Breast epithelium (tissue), 4 donors: ENCODE measurements at regions not wholly inside any gene's neighbourhood (a gene's known extent, or its start where the extent isn't known, plus 50 kb on each side); places are given as distances from the start of the nearest gene placed in this dataset.

Experiments
- DNase-seq, 2 donors: peaks; one replicate each; pipeline ENCODE4 v3.0.0-alpha.2; 2019; ENCODE audit warnings: low spot score in 2 of 2
- H3K27ac ChIP-seq, 2 donors: fragments of 200-600 bp; sonication (generic) in 1 of 2; one replicate each; pipeline ENCODE4 v1.5.1; 2016 to 2019; ENCODE audit warnings: mild to moderate bottlenecking in 1 of 2
- H3K27me3 ChIP-seq, 2 donors: fragments of 200-600 bp; sonication (generic) in 1 of 2; one replicate each; pipeline versions ENCODE4 v1.5.1 to v1.6.0; 2017 to 2019; ENCODE audit warnings: control low read depth in 1 of 2, mild to moderate bottlenecking in 1 of 2
- H3K36me3 ChIP-seq: fragments of 200-600 bp; one replicate; pipeline ENCODE4 v1.5.1; 2019
- H3K4me1 ChIP-seq, 2 donors: fragments of 200-600 bp; sonication (generic); one replicate each; pipeline ENCODE4 v1.5.1; 2016 to 2019; ENCODE audit warnings: control low read depth in 1 of 2
- H3K4me3 ChIP-seq, 3 donors: fragments of 200-600 bp; sonication (generic); 1 replicate in 2 of 3; 2 replicates in 1 of 3; pipeline ENCODE4 v1.5.1; 2016 to 2019; ENCODE audit warnings: mild to moderate bottlenecking in 3 of 3, moderate library complexity in 2 of 3
- H3K9me3 ChIP-seq, 2 donors: fragments of 200-600 bp; sonication (generic) in 1 of 2; one replicate each; pipeline ENCODE4 v1.5.1; 2016 to 2019; ENCODE audit warnings: control low read depth in 1 of 2
- CTCF ChIP-seq, 3 donors: fragments of 450-650 bp; IDR thresholded peaks; one replicate each; pipeline ENCODE4 v1.5.1; 2016 to 2017; ENCODE audit warnings: antibody characterized with exemption in 3 of 3, mild to moderate bottlenecking in 3 of 3, moderate library complexity in 3 of 3
- POLR2A ChIP-seq: fragments of 450-650 bp; IDR thresholded peaks from one replicate; pipeline ENCODE4 v1.6.1; 2016; ENCODE audit warnings: antibody characterized with exemption, mild to moderate bottlenecking, moderate library complexity
- POLR2AphosphoS5 ChIP-seq, 3 donors: sonication (generic); formaldehyde crosslinking; IDR thresholded peaks; one replicate each; pipeline ENCODE4 v1.6.1; 2017; ENCODE audit warnings: antibody characterized with exemption in 3 of 3
- intact Hi-C: fragments of 100-400 bp; cut with DNase I; formaldehyde crosslinking; loops from one replicate; pipeline ENCODE4 v1.15.1; 2023; ENCODE audit warnings: low total_unique reads

- H3K4me1 ChIP-seq, result no peaks in the 10 kb centered on the region
- TF ChIP-seq POLR2A, result no peak
- TF ChIP-seq POLR2AphosphoS5 (IDR thresholded peaks at IDR 0.05), result no peak
- no peak for TF ChIP-seq CTCF (IDR thresholded peaks at IDR 0.05)
- no peak overlapping the region for H3K4me3 ChIP-seq
- H3K27me3 ChIP-seq, result no peaks in the 10 kb centered on the region
- no peak overlapping the region for H3K27ac ChIP-seq
- no peaks in the 10 kb centered on the region for H3K36me3 ChIP-seq
- intact Hi-C loops, result no loop called here
- no peak for DNase-seq
- H3K9me3 ChIP-seq, result no peaks in the 10 kb centered on the region
These were observed 72.7 kb upstream of the PALS2 start for GRCh38 chr7:24500599-24500998.

DNA sequence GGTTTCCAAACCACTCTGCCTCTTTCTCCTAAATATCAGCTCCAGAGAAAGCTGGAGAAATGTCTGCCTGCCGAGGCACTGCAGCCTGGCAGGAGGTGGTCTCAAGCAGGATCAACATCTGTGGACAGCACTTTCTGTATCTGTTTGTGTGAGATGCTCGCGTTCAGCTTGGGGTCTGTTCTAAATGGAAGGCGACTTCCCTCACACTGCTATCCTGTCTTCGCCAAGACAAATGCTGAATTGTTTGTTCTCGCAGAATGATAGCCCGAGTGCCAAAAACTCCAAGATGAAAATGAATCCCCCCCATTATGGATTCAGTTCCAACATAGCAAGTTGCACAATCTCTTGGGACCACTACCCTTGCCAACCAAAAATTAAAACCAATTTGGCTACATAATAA lies 72.2 kb upstream of the PALS2 start:
- DNase-seq, result no peak
- intact Hi-C loops, result no loop called here
- Histone ChIP-seq H3K4me1 (no peaks in the 10 kb centered on the region), H3K36me3 (no peaks in the 10 kb centered on the region), H3K27me3 (no peaks in the 10 kb centered on the region), H3K4me3 (peak overlapping the region in 1 of 3 donors; percentile 3), H3K9me3 (no peaks in the 10 kb centered on the region), H3K27ac (no peak overlapping the region)
- TF ChIP-seq CTCF (IDR thresholded peaks at IDR 0.05) (no peak), POLR2AphosphoS5 (IDR thresholded peaks at IDR 0.05) (peak in 1 of 3 donors; percentile 20)

DNA sequence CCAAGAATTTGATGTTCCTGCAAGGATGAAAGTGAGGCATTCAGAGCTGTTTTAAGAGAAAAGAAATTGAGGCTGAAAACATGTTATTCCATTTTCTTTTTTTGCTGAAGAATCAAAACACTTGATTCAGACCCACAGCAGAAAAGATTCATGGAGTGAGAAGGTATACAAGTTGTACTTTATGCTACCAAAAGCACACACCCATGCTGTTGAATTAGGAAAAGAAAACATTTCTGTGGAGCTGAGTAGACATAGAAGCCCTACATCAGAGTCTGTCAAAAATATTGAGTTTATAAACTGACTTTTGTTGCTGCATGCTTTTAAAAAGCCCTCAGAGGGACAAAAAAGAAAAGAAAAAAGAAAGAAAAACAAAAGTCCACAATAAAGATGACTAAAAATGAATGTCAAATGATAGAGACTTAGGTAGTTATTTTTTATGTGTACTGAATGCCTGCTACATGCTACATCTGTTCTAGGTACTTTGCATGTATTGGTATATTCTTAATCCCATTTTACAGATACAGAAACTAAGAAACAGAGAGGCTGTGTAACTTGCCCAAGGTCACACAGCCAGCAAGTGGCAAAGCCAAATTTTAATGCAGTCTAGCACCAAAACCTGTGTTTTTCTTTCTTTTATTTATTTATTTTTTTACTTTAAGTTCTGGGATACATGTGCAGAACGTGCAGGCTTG lies 71.7 kb upstream of the PALS2 start:
- intact Hi-C loops, result no loop called here
- no peaks in the 10 kb centered on the region for H3K9me3 ChIP-seq
- no peaks in the 10 kb centered on the region for H3K4me1 ChIP-seq
- TF ChIP-seq POLR2AphosphoS5 (IDR thresholded peaks at IDR 0.05), result no peak
- no peak for TF ChIP-seq CTCF (IDR thresholded peaks at IDR 0.05)
- peak overlapping the region in 1 of 3 donors; percentile 3 for H3K4me3 ChIP-seq
- DNase-seq, result no peak
- H3K36me3 ChIP-seq, result no peaks in the 10 kb centered on the region
- H3K27me3 ChIP-seq, result no peaks in the 10 kb centered on the region
- H3K27ac ChIP-seq, result no peak overlapping the region

- Histone ChIP-seq H3K4me1 (no peaks in the 10 kb centered on the region), H3K4me3 (no peak overlapping the region), H3K27ac (no peak overlapping the region), H3K9me3 (no peaks in the 10 kb centered on the region), H3K36me3 (no peaks in the 10 kb centered on the region), H3K27me3 (no peaks in the 10 kb centered on the region)
- TF ChIP-seq POLR2AphosphoS5 (IDR thresholded peaks at IDR 0.05), result no peak
- no peak for TF ChIP-seq CTCF (IDR thresholded peaks at IDR 0.05)
- TF ChIP-seq POLR2A, result no peak
- DNase-seq, result no peak
- intact Hi-C loops, result no loop called here
These were observed 71.1 kb upstream of the PALS2 start for GRCh38 chr7:24502135-24502488.

DNA sequence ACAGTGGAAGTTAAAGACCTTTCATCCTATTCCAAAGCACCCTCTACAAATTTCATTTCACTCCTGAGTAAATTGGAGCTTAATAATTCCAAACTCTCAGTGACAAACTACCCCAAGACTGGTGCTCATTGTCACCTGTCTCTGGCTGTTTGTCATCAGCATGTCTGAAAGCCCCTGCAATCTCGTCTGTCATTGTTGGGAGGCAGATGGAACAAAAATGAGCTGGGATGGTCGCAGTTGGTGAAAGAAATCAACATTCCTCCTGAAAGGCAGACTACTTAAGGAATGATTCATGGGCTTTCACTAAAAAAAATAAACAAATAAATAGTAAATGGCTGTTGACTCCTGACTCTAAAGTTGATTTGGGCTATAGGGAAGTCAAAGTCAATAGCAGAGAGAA lies 69.7 kb upstream of the PALS2 start:
- no peaks in the 10 kb centered on the region for H3K36me3 ChIP-seq
- no peaks in the 10 kb centered on the region for H3K27me3 ChIP-seq

More for the DNA sequence above, 69.7 kb upstream of the PALS2 start:
- Histone ChIP-seq H3K27ac (no peak overlapping the region), H3K4me3 (no peak overlapping the region), H3K4me1 (no peaks in the 10 kb centered on the region), H3K9me3 (no peaks in the 10 kb centered on the region)
- intact Hi-C loops, result no loop called here
- DNase-seq, result no peak
- TF ChIP-seq POLR2AphosphoS5 (IDR thresholded peaks at IDR 0.05) (no peak), POLR2A (no peak), CTCF (IDR thresholded peaks at IDR 0.05) (no peak)
